SU-DHL-6 (cell line): ENCODE measurements at regions not wholly inside any gene's neighbourhood (a gene's known extent, or its start where the extent isn't known, plus 50 kb on each side); places are given as distances from the start of the nearest gene placed in this dataset.
"Not testable (repeated sequence)": the region's sequence is repeated elsewhere in the genome, so short reads cannot be mapped to it uniquely, and the experiment has no call there.

Experiments
- H2AFZ ChIP-seq: fragments of 200-600 bp; sonication (generic); 2 replicates; pipeline ENCODE4 v1.6.1; 2014; ENCODE audit warnings: low read depth, mild to moderate bottlenecking, moderate library complexity, mixed read lengths, antibody characterized with exemption, low read length; ENCODE audit not compliant: severe bottlenecking
- H3F3A ChIP-seq: fragments of 200-600 bp; shearing (Covaris generic); 2 replicates; pipeline ENCODE4 v1.6.0; 2016; ENCODE audit warnings: antibody characterized with exemption, mild to moderate bottlenecking; ENCODE audit not compliant: insufficient read depth
- H3K27ac ChIP-seq: fragments of 200-600 bp; sonication (generic); 2 replicates; pipeline ENCODE4 v1.5.1; 2016; ENCODE audit warnings: low read depth, mild to moderate bottlenecking, low read length, moderate library complexity, mixed read lengths
- H3K27me3 ChIP-seq: fragments of 200-600 bp; sonication (generic), shearing (Covaris generic); 2 replicates; pipeline ENCODE4 v1.6.0; 2014; ENCODE audit warnings: mild to moderate bottlenecking, low read length
- H3K36me3 ChIP-seq: fragments of 200-600 bp; sonication (generic); 2 replicates; pipeline ENCODE4 v1.6.1; 2014; ENCODE audit warnings: mild to moderate bottlenecking, low read length, mixed read lengths
- H3K4me2 ChIP-seq: fragments of 300-600, 200-600 bp; shearing (Covaris generic), sonication (generic); 2 replicates; pipeline ENCODE4 v1.6.0; 2014; ENCODE audit warnings: low read length, low read depth, mild to moderate bottlenecking; ENCODE audit not compliant: poor library complexity, severe bottlenecking
- H3K4me3 ChIP-seq: fragments of 200-600 bp; sonication (generic); 2 replicates; pipeline ENCODE4 v1.5.1; 2014; ENCODE audit warnings: antibody characterized with exemption, low read length, mild to moderate bottlenecking, mixed read lengths; ENCODE audit not compliant: insufficient read depth, poor library complexity, severe bottlenecking
- H3K79me2 ChIP-seq: fragments of 200-600 bp; sonication (generic); 2 replicates; pipeline ENCODE4 v1.6.1; 2014; ENCODE audit warnings: mild to moderate bottlenecking, low read length, moderate library complexity; ENCODE audit not compliant: insufficient read depth
- H3K9ac ChIP-seq: fragments of 200-600 bp; sonication (generic); 2 replicates; pipeline ENCODE4 v1.7.0; 2014; ENCODE audit warnings: mild to moderate bottlenecking, low read length
- H3K9me2 ChIP-seq: fragments of 200-600 bp; sonication (generic); replicated peaks from 2 replicates; pipeline ENCODE4 v1.6.1; 2014; ENCODE audit warnings: low read length; ENCODE audit not compliant: insufficient read depth
- H3K9me3 ChIP-seq: fragments of 200-600 bp; sonication (generic); 2 replicates; pipeline ENCODE4 v1.6.1; 2014; ENCODE audit warnings: low read length, mixed read lengths; ENCODE audit not compliant: insufficient read depth
- H4K20me1 ChIP-seq: fragments of 200-600 bp; sonication (generic); 2 replicates; pipeline ENCODE4 v1.6.1; 2014; ENCODE audit warnings: low read depth, mild to moderate bottlenecking, antibody characterized with exemption, low read length, moderate library complexity, mixed read lengths

GRCh38 chr15:30845536-30845935, 58.2 kb upstream of the FAN1 start:
- H2AFZ ChIP-seq, H3K27me3 ChIP-seq, H3K79me2 ChIP-seq, H3K9ac ChIP-seq, H3K27ac ChIP-seq, H4K20me1 ChIP-seq, H3K9me2 ChIP-seq, H3K9me3 ChIP-seq, H3F3A ChIP-seq, H3K36me3 ChIP-seq, H3K4me2 ChIP-seq, H3K4me3 ChIP-seq: not testable (repeated sequence)
